ENCODE measurements at regions not wholly inside any gene's neighbourhood (a gene's known extent, or its start where the extent isn't known, plus 50 kb on each side); places are given as distances from the start of the nearest gene placed in this dataset.
A peak's percentile ranks its signal among the peaks of the same experiment; 100 is the strongest.

DNA sequence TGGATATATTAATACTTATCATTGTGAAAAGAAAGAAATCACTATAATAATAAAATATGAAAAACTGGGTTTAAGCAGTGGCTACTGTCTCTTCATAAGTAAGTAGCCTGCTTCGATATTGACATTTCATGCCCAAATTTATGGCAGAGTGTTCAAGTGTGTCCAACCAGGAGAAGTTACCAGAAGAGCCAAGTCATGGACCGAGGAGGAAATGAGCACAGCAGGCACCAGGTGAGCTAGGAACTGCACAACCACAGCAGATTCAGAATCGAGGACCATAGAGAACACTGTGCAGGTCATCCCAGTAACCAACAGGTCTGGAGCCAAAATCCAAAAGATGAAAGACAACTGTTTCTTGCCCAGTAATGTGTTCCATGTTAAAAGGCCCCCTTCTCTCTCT lies 79.9 kb upstream of the ABCB5 start:
- no peak for DNase-seq
- H3K14ac ChIP-seq (ENCODE audit: low read length) = no peak overlapping the region
- no CpG with 5 or more reads among the region's 3 CpGs for WGBS (ENCODE audit: extremely low coverage, insufficient coverage, insufficient read length)
- no peak overlapping the region for H4K8ac ChIP-seq (ENCODE audit: low read depth, low read length)
- H2BK12ac ChIP-seq (ENCODE audit: low read length) = no peak overlapping the region
- no peaks in the 10 kb centered on the region for H3K79me1 ChIP-seq (ENCODE audit: low read length)
- no peak overlapping the region for H3K18ac ChIP-seq (ENCODE audit: low read length)
- H3K36me3 ChIP-seq (ENCODE audit: control insufficient read depth in 1 of 2, insufficient read depth in 2 of 2, low read length in 2 of 2) = no peaks in the 10 kb centered on the region
- no peak overlapping the region for H4K12ac ChIP-seq (ENCODE audit: low read depth, low read length)
- no peaks in the 10 kb centered on the region for H3K4me1 ChIP-seq (ENCODE audit: control insufficient read depth in 1 of 2, insufficient read depth in 2 of 2, low read length in 2 of 2)
- no peaks in the 10 kb centered on the region for H3K27me3 ChIP-seq (ENCODE audit: insufficient read depth, low read length)
- no peaks in the 10 kb centered on the region for H3K9me3 ChIP-seq (ENCODE audit: insufficient read depth, low read depth, low read length)
- no peak overlapping the region for H2AFZ ChIP-seq (ENCODE audit: insufficient read depth, low read length, poor library complexity)
- no peak overlapping the region for H2BK5ac ChIP-seq (ENCODE audit: low read depth, low read length, poor library complexity)
- H3K9ac ChIP-seq (ENCODE audit: low read length) = no peak overlapping the region
- H3K27ac ChIP-seq (ENCODE audit: low read depth, low read length) = no peak overlapping the region
- no peak overlapping the region for H4K91ac ChIP-seq (ENCODE audit: low read depth, low read length)
- no peak overlapping the region for H2BK120ac ChIP-seq (ENCODE audit: insufficient read depth, low read length, poor library complexity)
- no peak overlapping the region for H3K4me2 ChIP-seq (ENCODE audit: low read length)
- H3K79me2 ChIP-seq (ENCODE audit: control insufficient read depth, insufficient read depth, low read length, poor library complexity) = no peaks in the 10 kb centered on the region
- no peak overlapping the region for H3K4ac ChIP-seq (ENCODE audit: low read depth, low read length)
- H2AK5ac ChIP-seq (ENCODE audit: low read length) = no peak overlapping the region
- no peak overlapping the region for H3K23ac ChIP-seq (ENCODE audit: low read length)
- H3K4me3 ChIP-seq (ENCODE audit: low read depth, low read length) = no peak overlapping the region

DNA sequence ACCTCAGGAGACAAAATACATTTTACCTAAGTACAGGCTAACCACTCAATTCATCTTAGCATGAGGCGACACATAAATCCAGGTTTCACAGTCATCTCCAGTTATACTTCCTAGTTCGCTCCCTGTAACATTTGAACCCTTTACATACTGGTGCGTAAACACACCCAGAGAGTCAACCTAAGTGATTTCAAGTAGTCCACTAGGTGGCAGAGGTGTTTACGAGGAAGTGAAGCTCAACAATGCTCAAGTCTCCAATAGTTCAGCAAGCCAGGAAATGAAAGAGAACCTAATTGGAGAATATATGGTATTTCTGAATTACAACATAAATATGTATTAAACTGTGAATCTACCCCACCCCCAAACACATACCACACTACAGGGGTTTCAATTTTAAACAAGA lies 76.3 kb upstream of the ABCB5 start:
- no peak overlapping the region for H2BK120ac ChIP-seq (ENCODE audit: insufficient read depth, low read length, poor library complexity)
- peak; percentile 2 to 54 for DNase-seq
- no peaks in the 10 kb centered on the region for H3K79me1 ChIP-seq (ENCODE audit: low read length)
- no peak overlapping the region for H3K14ac ChIP-seq (ENCODE audit: low read length)
- H4K8ac ChIP-seq (ENCODE audit: low read depth, low read length) = no peak overlapping the region
- H3K9me3 ChIP-seq (ENCODE audit: insufficient read depth, low read depth, low read length) = no peaks in the 10 kb centered on the region
- no peaks in the 10 kb centered on the region for H3K79me2 ChIP-seq (ENCODE audit: control insufficient read depth, insufficient read depth, low read length, poor library complexity)
- H3K4ac ChIP-seq (ENCODE audit: low read depth, low read length) = no peak overlapping the region
- H3K23ac ChIP-seq (ENCODE audit: low read length) = no peak overlapping the region
- H3K27ac ChIP-seq (ENCODE audit: low read depth, low read length) = no peak overlapping the region
- no CpG with 5 or more reads among the region's 4 CpGs for WGBS (ENCODE audit: extremely low coverage, insufficient coverage, insufficient read length)
- H4K12ac ChIP-seq (ENCODE audit: low read depth, low read length) = no peak overlapping the region
- no peak overlapping the region for H2BK5ac ChIP-seq (ENCODE audit: low read depth, low read length, poor library complexity)
- no peak overlapping the region for H4K91ac ChIP-seq (ENCODE audit: low read depth, low read length)
- H3K9ac ChIP-seq (ENCODE audit: low read length) = no peak overlapping the region
- H3K36me3 ChIP-seq (ENCODE audit: control insufficient read depth in 1 of 2, insufficient read depth in 2 of 2, low read length in 2 of 2) = no peaks in the 10 kb centered on the region
- no peak overlapping the region for H3K18ac ChIP-seq (ENCODE audit: low read length)
- H3K27me3 ChIP-seq (ENCODE audit: insufficient read depth, low read length) = no peaks in the 10 kb centered on the region
- no peak overlapping the region for H2BK12ac ChIP-seq (ENCODE audit: low read length)
- no peaks in the 10 kb centered on the region for H3K4me1 ChIP-seq (ENCODE audit: control insufficient read depth in 1 of 2, insufficient read depth in 2 of 2, low read length in 2 of 2)
- no peak overlapping the region for H3K4me3 ChIP-seq (ENCODE audit: low read depth, low read length)
- H2AK5ac ChIP-seq (ENCODE audit: low read length) = no peak overlapping the region
- H2AFZ ChIP-seq (ENCODE audit: insufficient read depth, low read length, poor library complexity) = no peak overlapping the region
- no peak overlapping the region for H3K4me2 ChIP-seq (ENCODE audit: low read length)

DNA sequence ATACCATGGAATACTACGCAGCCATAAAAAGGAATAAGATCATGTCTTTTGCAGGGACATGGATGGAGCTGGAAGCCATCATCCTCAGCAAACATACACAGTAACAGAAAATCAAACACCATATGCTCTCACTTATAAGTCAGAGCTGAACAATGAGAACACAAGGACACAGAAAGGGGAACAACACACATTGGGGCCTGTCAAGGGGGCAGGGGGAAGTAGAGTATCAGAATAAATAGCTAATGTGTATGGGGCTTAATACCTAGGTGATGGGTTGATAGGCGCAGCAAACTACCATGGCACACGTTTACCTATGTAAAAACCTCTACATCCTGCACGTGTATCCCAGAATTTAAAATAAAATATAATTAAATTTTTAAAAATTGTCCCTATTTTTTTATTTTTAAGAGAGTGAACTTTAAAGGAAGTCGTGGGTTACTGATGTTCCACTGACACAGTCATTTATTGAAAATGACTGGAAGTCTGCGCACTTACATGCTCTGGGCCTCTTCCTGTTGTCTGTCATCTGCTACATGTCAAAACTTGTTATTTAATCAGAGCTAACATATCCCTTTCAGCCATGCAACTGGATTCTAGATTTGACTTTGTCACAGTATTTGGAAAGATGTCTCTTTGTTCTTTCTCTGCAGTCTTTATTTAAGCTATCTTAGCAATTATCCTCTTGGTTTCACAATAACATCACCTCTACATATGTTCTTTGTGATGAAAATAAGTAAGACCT lies 73.7 kb upstream of the ABCB5 start:
- H2AK5ac ChIP-seq (ENCODE audit: low read length) = no peak overlapping the region
- H3K4me3 ChIP-seq (ENCODE audit: low read depth, low read length) = no peak overlapping the region
- no peak overlapping the region for H4K8ac ChIP-seq (ENCODE audit: low read depth, low read length)
- WGBS (ENCODE audit: extremely low coverage, insufficient coverage, insufficient read length) = no CpG with 5 or more reads among the region's 6 CpGs
- H4K12ac ChIP-seq (ENCODE audit: low read depth, low read length) = no peak overlapping the region
- no peak overlapping the region for H4K91ac ChIP-seq (ENCODE audit: low read depth, low read length)
- no peak overlapping the region for H3K4ac ChIP-seq (ENCODE audit: low read depth, low read length)
- no peak for DNase-seq
- no peak overlapping the region for H2AFZ ChIP-seq (ENCODE audit: insufficient read depth, low read length, poor library complexity)
- no peak overlapping the region for H3K18ac ChIP-seq (ENCODE audit: low read length)
- H2BK12ac ChIP-seq (ENCODE audit: low read length) = no peak overlapping the region
- H3K4me1 ChIP-seq (ENCODE audit: control insufficient read depth in 1 of 2, insufficient read depth in 2 of 2, low read length in 2 of 2) = no peaks in the 10 kb centered on the region
- H2BK120ac ChIP-seq (ENCODE audit: insufficient read depth, low read length, poor library complexity) = no peak overlapping the region
- no peak overlapping the region for H3K14ac ChIP-seq (ENCODE audit: low read length)
- H3K27ac ChIP-seq (ENCODE audit: low read depth, low read length) = no peak overlapping the region
- no peaks in the 10 kb centered on the region for H3K79me1 ChIP-seq (ENCODE audit: low read length)
- H3K4me2 ChIP-seq (ENCODE audit: low read length) = no peak overlapping the region
- no peaks in the 10 kb centered on the region for H3K36me3 ChIP-seq (ENCODE audit: control insufficient read depth in 1 of 2, insufficient read depth in 2 of 2, low read length in 2 of 2)
- no peak overlapping the region for H3K9ac ChIP-seq (ENCODE audit: low read length)
- no peaks in the 10 kb centered on the region for H3K79me2 ChIP-seq (ENCODE audit: control insufficient read depth, insufficient read depth, low read length, poor library complexity)
- H3K9me3 ChIP-seq (ENCODE audit: insufficient read depth, low read depth, low read length) = no peaks in the 10 kb centered on the region
- no peak overlapping the region for H3K23ac ChIP-seq (ENCODE audit: low read length)
- H3K27me3 ChIP-seq (ENCODE audit: insufficient read depth, low read length) = no peaks in the 10 kb centered on the region
- no peak overlapping the region for H2BK5ac ChIP-seq (ENCODE audit: low read depth, low read length, poor library complexity)

DNA sequence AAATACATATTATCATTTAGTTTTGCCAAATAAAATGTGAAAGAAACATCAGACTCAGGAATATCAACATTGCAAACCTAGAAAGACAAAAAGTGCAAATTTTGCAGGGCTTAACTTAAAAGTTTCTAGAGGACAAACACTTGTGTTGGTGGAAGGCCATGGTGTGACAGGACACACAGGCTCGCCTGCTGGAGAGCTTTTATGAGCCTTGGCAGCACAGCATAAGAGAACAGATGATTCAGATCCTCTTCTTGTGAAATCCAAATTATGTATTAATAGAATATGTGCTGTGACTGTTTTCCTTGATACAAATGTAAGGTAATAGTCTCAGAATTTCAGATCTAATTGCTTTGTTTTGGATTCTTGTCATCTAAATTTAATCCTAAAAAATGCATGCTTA lies 72.9 kb upstream of the ABCB5 start:
- H3K36me3 ChIP-seq (ENCODE audit: control insufficient read depth in 1 of 2, insufficient read depth in 2 of 2, low read length in 2 of 2) = no peaks in the 10 kb centered on the region
- no peak overlapping the region for H3K4me3 ChIP-seq (ENCODE audit: low read depth, low read length)
- no peak overlapping the region for H3K4ac ChIP-seq (ENCODE audit: low read depth, low read length)
- no peak overlapping the region for H4K8ac ChIP-seq (ENCODE audit: low read depth, low read length)
- no peak overlapping the region for H4K91ac ChIP-seq (ENCODE audit: low read depth, low read length)
- H3K9ac ChIP-seq (ENCODE audit: low read length) = no peak overlapping the region
- no peak overlapping the region for H3K18ac ChIP-seq (ENCODE audit: low read length)
- H3K27me3 ChIP-seq (ENCODE audit: insufficient read depth, low read length) = no peaks in the 10 kb centered on the region
- H2AK5ac ChIP-seq (ENCODE audit: low read length) = no peak overlapping the region
- no peak overlapping the region for H4K12ac ChIP-seq (ENCODE audit: low read depth, low read length)
- no CpG with 5 or more reads among the region's 1 CpG for WGBS (ENCODE audit: extremely low coverage, insufficient coverage, insufficient read length)
- no peak overlapping the region for H2BK5ac ChIP-seq (ENCODE audit: low read depth, low read length, poor library complexity)
- no peaks in the 10 kb centered on the region for H3K79me2 ChIP-seq (ENCODE audit: control insufficient read depth, insufficient read depth, low read length, poor library complexity)
- no peak overlapping the region for H3K14ac ChIP-seq (ENCODE audit: low read length)
- H2BK12ac ChIP-seq (ENCODE audit: low read length) = no peak overlapping the region
- no peaks in the 10 kb centered on the region for H3K9me3 ChIP-seq (ENCODE audit: insufficient read depth, low read depth, low read length)
- no peaks in the 10 kb centered on the region for H3K4me1 ChIP-seq (ENCODE audit: control insufficient read depth in 1 of 2, insufficient read depth in 2 of 2, low read length in 2 of 2)
- H2AFZ ChIP-seq (ENCODE audit: insufficient read depth, low read length, poor library complexity) = no peak overlapping the region
- no peak overlapping the region for H3K27ac ChIP-seq (ENCODE audit: low read depth, low read length)
- DNase-seq = no peak
- no peak overlapping the region for H3K23ac ChIP-seq (ENCODE audit: low read length)
- no peak overlapping the region for H3K4me2 ChIP-seq (ENCODE audit: low read length)
- no peaks in the 10 kb centered on the region for H3K79me1 ChIP-seq (ENCODE audit: low read length)
- H2BK120ac ChIP-seq (ENCODE audit: insufficient read depth, low read length, poor library complexity) = no peak overlapping the region
